ENCODE measurements at regions not wholly inside any gene's neighbourhood (a gene's known extent, or its start where the extent isn't known, plus 50 kb on each side); places are given as distances from the start of the nearest gene placed in this dataset.

- no peak overlapping the region for H2AFZ ChIP-seq (replicated peaks)
- no peak overlapping the region for H3K27ac ChIP-seq
- peak overlapping the region; percentile 19 for H3K4me3 Mint-ChIP-seq
- H3K36me3 Mint-ChIP-seq, result no peaks in the 10 kb centered on the region
- no peaks in the 10 kb centered on the region for H3F3A ChIP-seq (ENCODE audit: low read depth)
- H3K9me3 ChIP-seq (ENCODE audit: low read depth), result no peaks in the 10 kb centered on the region
- peaks cover 22% of the 10 kb centered on the region for H3K4me1 ChIP-seq
- no peak overlapping the region for H3K4me3 ChIP-seq
- peaks cover 35% of the 10 kb centered on the region for H3K4me1 Mint-ChIP-seq
- no peak overlapping the region for H3K4me2 ChIP-seq
- no peaks in the 10 kb centered on the region for H3K9me3 Mint-ChIP-seq
- peaks cover 6% of the 10 kb centered on the region for H3K27me3 Mint-ChIP-seq (ENCODE audit: insufficient read depth, low read depth)
- H3K9ac ChIP-seq, result no peak overlapping the region
- no peaks in the 10 kb centered on the region for H3K79me2 ChIP-seq (ENCODE audit: low read depth)
- peak overlapping the region; percentile 46 for H3K27ac Mint-ChIP-seq
- TF ChIP-seq EZH2 (IDR thresholded peaks at IDR 0.05), result no peak
- TF ChIP-seq CTCF (IDR thresholded peaks at IDR 0.05), result no peak
- no peak for TF ChIP-seq EZH2phosphoT487 (IDR thresholded peaks at IDR 0.05)
- H3K27me3 ChIP-seq, result no peaks in the 10 kb centered on the region
- no peaks in the 10 kb centered on the region for H4K20me1 ChIP-seq (ENCODE audit: low read depth)
- H3K36me3 ChIP-seq, result no peaks in the 10 kb centered on the region
- no peak for DNase-seq (ENCODE audit: low spot score)
Observed at GRCh38 chr5:30849931-30850710, 343.4 kb upstream of the CDH6 start.

- Histone ChIP-seq H3K4me2 (no peak overlapping the region), H3F3A (ENCODE audit: low read depth) (no peaks in the 10 kb centered on the region), H3K36me3 (no peaks in the 10 kb centered on the region), H3K79me2 (ENCODE audit: low read depth) (no peaks in the 10 kb centered on the region), H4K20me1 (ENCODE audit: low read depth) (no peaks in the 10 kb centered on the region), H2AFZ (replicated peaks) (no peak overlapping the region), H3K27ac (no peak overlapping the region), H3K27me3 (no peaks in the 10 kb centered on the region), H3K4me3 (no peak overlapping the region), H3K9me3 (ENCODE audit: low read depth) (no peaks in the 10 kb centered on the region), H3K9ac (no peak overlapping the region), H3K4me1 (no peaks in the 10 kb centered on the region)
- peaks cover 6% of the 10 kb centered on the region for H3K27me3 Mint-ChIP-seq (ENCODE audit: insufficient read depth, low read depth)
- TF ChIP-seq EZH2 (IDR thresholded peaks at IDR 0.05) (no peak), EZH2phosphoT487 (IDR thresholded peaks at IDR 0.05) (no peak), CTCF (IDR thresholded peaks at IDR 0.05) (no peak)
- no peaks in the 10 kb centered on the region for H3K9me3 Mint-ChIP-seq
- H3K4me3 Mint-ChIP-seq, result no peak overlapping the region
- no peak for DNase-seq (ENCODE audit: low spot score)
- no peaks in the 10 kb centered on the region for H3K36me3 Mint-ChIP-seq
- H3K4me1 Mint-ChIP-seq, result peaks cover 15% of the 10 kb centered on the region
- H3K27ac Mint-ChIP-seq, result no peak overlapping the region
Observed at GRCh38 chr5:30846171-30846570, 347.3 kb upstream of the CDH6 start.

- H3K79me2 ChIP-seq (ENCODE audit: low read depth), result no peaks in the 10 kb centered on the region
- no peaks in the 10 kb centered on the region for H3K9me3 Mint-ChIP-seq
- H3K4me3 ChIP-seq, result no peak overlapping the region
- no peak for DNase-seq (ENCODE audit: low spot score)
- no peak overlapping the region for H3K27ac ChIP-seq
- no peaks in the 10 kb centered on the region for H3K4me1 ChIP-seq
- no peak overlapping the region for H3K4me2 ChIP-seq
- peaks cover 6% of the 10 kb centered on the region for H3K27me3 Mint-ChIP-seq (ENCODE audit: insufficient read depth, low read depth)
- no peaks in the 10 kb centered on the region for H4K20me1 ChIP-seq (ENCODE audit: low read depth)
- H3K9me3 ChIP-seq (ENCODE audit: low read depth), result no peaks in the 10 kb centered on the region
- no peak for TF ChIP-seq CTCF (IDR thresholded peaks at IDR 0.05)
- no peak overlapping the region for H2AFZ ChIP-seq (replicated peaks)
- no peaks in the 10 kb centered on the region for H3F3A ChIP-seq (ENCODE audit: low read depth)
- no peak overlapping the region for H3K4me3 Mint-ChIP-seq
- peaks cover 10% of the 10 kb centered on the region for H3K4me1 Mint-ChIP-seq
- H3K9ac ChIP-seq, result no peak overlapping the region
- no peaks in the 10 kb centered on the region for H3K27me3 ChIP-seq
- H3K27ac Mint-ChIP-seq, result no peak overlapping the region
- H3K36me3 ChIP-seq, result no peaks in the 10 kb centered on the region
- no peaks in the 10 kb centered on the region for H3K36me3 Mint-ChIP-seq
Observed at GRCh38 chr5:30845194-30845593, 348.3 kb upstream of the CDH6 start.
